ENCODE measurements at regions not wholly inside any gene's neighbourhood (a gene's known extent, or its start where the extent isn't known, plus 50 kb on each side); places are given as distances from the start of the nearest gene placed in this dataset.

GRCh38 chr2:15819562-15820256, 120.6 kb upstream of the MYCN start:
- TF ChIP-seq CTCF (IDR thresholded peaks at IDR 0.05) (no peak), POLR2A (IDR thresholded peaks at IDR 0.05) (no peak)
